ENCODE measurements at regions not wholly inside any gene's neighbourhood (a gene's known extent, or its start where the extent isn't known, plus 50 kb on each side); places are given as distances from the start of the nearest gene placed in this dataset.

DNA sequence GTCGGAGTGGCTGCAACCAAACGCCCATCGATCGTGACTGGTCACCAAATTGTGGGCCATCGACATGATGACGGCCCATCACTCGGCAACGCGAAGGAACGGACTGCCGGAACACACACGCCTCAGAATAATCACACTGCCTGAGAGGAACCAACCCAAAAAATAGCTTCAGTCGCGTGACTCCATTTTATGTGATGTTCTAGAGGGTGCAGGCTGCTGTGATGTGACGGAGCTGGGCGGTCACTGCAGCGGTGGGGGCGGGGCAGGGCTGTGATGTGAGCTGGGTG lies 174.6 kb downstream of the CTTN start:
- TF ChIP-seq POLR2A (IDR thresholded peaks at IDR 0.05): no peak
- TF ChIP-seq, protein P1, sequence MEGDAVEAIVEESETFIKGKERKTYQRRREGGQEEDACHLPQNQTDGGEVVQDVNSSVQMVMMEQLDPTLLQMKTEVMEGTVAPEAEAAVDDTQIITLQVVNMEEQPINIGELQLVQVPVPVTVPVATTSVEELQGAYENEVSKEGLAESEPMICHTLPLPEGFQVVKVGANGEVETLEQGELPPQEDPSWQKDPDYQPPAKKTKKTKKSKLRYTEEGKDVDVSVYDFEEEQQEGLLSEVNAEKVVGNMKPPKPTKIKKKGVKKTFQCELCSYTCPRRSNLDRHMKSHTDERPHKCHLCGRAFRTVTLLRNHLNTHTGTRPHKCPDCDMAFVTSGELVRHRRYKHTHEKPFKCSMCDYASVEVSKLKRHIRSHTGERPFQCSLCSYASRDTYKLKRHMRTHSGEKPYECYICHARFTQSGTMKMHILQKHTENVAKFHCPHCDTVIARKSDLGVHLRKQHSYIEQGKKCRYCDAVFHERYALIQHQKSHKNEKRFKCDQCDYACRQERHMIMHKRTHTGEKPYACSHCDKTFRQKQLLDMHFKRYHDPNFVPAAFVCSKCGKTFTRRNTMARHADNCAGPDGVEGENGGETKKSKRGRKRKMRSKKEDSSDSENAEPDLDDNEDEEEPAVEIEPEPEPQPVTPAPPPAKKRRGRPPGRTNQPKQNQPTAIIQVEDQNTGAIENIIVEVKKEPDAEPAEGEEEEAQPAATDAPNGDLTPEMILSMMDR (IDR thresholded peaks at IDR 0.05): no peak
